Suprapubic skin (tissue), 4 donors: ENCODE measurements at regions not wholly inside any gene's neighbourhood (a gene's known extent, or its start where the extent isn't known, plus 50 kb on each side); places are given as distances from the start of the nearest gene placed in this dataset.

Source experiments
- CTCF ChIP-seq, 2 donors: fragments of 200-600 bp in 1 of 2; fragments of 450-650 bp in 1 of 2; sonication (generic) in 1 of 2; IDR thresholded peaks; one replicate each; pipeline ENCODE4 v1.5.1; 2016 to 2019; ENCODE audit warnings: antibody characterized with exemption in 2 of 2, mild to moderate bottlenecking in 1 of 2, moderate library complexity in 1 of 2
- EP300 ChIP-seq: sonication (generic); formaldehyde crosslinking; IDR thresholded peaks from one replicate; pipeline ENCODE4 v1.6.1; 2017; ENCODE audit warnings: antibody characterized with exemption
- POLR2A ChIP-seq, 2 donors: fragments of 450-650 bp; IDR thresholded peaks; one replicate each; pipeline ENCODE4 v1.6.1; 2017; ENCODE audit warnings: antibody characterized with exemption in 2 of 2, mild to moderate bottlenecking in 2 of 2, moderate library complexity in 2 of 2
- POLR2AphosphoS5 ChIP-seq, 3 donors: sonication (generic); formaldehyde crosslinking; IDR thresholded peaks; one replicate each; pipeline ENCODE4 v1.6.1; 2017; ENCODE audit warnings: antibody characterized with exemption in 3 of 3

GRCh38 chr7:46145412-46145811, 224.3 kb upstream of the IGFBP3 start:
- TF ChIP-seq POLR2AphosphoS5 (IDR thresholded peaks at IDR 0.05) (no peak), POLR2A (IDR thresholded peaks at IDR 0.05) (no peak), CTCF (IDR thresholded peaks at IDR 0.05) (no peak), EP300 (no peak)
